OCI-LY1 (cell line): ENCODE measurements at regions not wholly inside any gene's neighbourhood (a gene's known extent, or its start where the extent isn't known, plus 50 kb on each side); places are given as distances from the start of the nearest gene placed in this dataset.

ENCODE experiments used
- EZH2 ChIP-seq: fragments of 200-600 bp; sonication (generic), shearing (Covaris generic); IDR thresholded peaks from 2 replicates; pipeline ENCODE4 v1.8.0; 2017; ENCODE audit warnings: borderline replicate concordance, mixed run types, mild to moderate bottlenecking, antibody characterized with exemption, low read length, moderate library complexity, mixed read lengths
- TF ChIP-seq, protein P1 (sequence below): fragments of 200-600 bp; sonication (generic), shearing (Covaris generic); IDR thresholded peaks from 2 replicates; pipeline ENCODE4 v1.5.1; 2017; ENCODE audit warnings: mild to moderate bottlenecking, antibody characterized with exemption, low read length, moderate library complexity, mixed read lengths

DNA sequence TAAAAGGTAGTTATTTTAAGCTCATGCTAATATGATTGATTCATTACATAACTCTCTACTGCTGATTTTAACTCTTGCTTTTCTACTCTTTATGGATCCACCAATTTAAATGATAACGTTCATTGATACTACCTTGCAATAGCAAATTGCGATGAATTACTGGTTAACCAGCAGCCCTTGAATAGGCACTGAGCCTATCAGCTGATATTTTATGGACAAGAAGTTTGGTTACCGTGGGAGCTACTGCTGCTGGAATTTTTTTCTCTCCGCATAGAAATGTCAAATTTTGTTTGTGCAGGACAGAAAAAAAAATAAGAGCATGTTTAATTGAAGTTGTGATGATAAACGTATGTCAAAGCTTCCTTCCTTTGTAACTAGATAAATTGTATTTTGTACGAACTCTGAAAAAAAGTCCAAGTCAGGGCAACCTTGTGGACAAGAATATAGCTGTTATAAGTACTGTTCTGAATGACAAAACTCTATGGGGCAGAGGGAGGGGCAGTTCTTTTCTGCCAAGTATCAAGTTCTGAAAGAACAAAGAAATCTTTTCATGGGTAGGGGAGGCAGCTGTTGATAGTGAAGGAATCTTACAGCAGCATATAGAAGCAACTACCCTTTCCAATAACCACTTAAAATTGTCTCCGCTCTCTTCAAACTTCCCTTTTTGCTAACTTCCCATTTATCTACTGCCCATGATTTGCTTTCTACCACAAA lies 434.9 kb upstream of the PABPC4L start:
- TF ChIP-seq, protein P1, sequence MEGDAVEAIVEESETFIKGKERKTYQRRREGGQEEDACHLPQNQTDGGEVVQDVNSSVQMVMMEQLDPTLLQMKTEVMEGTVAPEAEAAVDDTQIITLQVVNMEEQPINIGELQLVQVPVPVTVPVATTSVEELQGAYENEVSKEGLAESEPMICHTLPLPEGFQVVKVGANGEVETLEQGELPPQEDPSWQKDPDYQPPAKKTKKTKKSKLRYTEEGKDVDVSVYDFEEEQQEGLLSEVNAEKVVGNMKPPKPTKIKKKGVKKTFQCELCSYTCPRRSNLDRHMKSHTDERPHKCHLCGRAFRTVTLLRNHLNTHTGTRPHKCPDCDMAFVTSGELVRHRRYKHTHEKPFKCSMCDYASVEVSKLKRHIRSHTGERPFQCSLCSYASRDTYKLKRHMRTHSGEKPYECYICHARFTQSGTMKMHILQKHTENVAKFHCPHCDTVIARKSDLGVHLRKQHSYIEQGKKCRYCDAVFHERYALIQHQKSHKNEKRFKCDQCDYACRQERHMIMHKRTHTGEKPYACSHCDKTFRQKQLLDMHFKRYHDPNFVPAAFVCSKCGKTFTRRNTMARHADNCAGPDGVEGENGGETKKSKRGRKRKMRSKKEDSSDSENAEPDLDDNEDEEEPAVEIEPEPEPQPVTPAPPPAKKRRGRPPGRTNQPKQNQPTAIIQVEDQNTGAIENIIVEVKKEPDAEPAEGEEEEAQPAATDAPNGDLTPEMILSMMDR = no peak
- TF ChIP-seq EZH2 = no peak
